AG09309 (cell line): ENCODE measurements at regions not wholly inside any gene's neighbourhood (a gene's known extent, or its start where the extent isn't known, plus 50 kb on each side); places are given as distances from the start of the nearest gene placed in this dataset.

Experiments
- DNase-seq: peaks from one replicate; pipeline ENCODE4 v3.0.0-alpha.2; 2010; ENCODE audit warnings: low read depth
- H3K4me3 ChIP-seq: 2 replicates; pipeline ENCODE4 v1.5.1; 2011; ENCODE audit warnings: mild to moderate bottlenecking, low read depth, low read length, moderate library complexity; ENCODE audit not compliant: control insufficient read depth
- TF ChIP-seq, protein P1 (sequence below): IDR thresholded peaks from 2 replicates; pipeline ENCODE4 v1.5.1; 2011; ENCODE audit warnings: mild to moderate bottlenecking, low read depth, low read length, inconsistent platforms; ENCODE audit not compliant: insufficient read depth, control insufficient read depth; ENCODE audit errors: missing control alignments

DNA sequence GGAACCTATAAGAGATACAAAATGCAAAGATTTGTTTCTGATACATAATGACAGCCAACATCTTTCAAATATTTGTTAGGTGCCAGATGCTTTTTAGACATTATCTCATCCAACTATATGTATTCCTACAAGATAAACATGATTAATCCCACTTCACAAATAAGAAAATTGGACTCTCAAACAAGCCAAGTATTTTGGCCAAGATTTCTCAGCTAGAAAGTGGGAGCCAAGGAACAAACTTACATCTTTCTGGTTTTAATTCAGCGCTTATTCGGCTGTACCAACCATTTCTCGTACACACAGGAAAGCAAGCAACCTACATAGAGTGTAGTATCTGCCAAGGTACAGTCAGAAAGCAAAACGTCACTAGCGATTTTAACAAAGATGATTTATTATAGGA, 85.7 kb upstream of the SERP2 start:
- no peak overlapping the region for H3K4me3 ChIP-seq
- DNase-seq = no peak
- TF ChIP-seq, protein P1, sequence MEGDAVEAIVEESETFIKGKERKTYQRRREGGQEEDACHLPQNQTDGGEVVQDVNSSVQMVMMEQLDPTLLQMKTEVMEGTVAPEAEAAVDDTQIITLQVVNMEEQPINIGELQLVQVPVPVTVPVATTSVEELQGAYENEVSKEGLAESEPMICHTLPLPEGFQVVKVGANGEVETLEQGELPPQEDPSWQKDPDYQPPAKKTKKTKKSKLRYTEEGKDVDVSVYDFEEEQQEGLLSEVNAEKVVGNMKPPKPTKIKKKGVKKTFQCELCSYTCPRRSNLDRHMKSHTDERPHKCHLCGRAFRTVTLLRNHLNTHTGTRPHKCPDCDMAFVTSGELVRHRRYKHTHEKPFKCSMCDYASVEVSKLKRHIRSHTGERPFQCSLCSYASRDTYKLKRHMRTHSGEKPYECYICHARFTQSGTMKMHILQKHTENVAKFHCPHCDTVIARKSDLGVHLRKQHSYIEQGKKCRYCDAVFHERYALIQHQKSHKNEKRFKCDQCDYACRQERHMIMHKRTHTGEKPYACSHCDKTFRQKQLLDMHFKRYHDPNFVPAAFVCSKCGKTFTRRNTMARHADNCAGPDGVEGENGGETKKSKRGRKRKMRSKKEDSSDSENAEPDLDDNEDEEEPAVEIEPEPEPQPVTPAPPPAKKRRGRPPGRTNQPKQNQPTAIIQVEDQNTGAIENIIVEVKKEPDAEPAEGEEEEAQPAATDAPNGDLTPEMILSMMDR = no peak

DNA sequence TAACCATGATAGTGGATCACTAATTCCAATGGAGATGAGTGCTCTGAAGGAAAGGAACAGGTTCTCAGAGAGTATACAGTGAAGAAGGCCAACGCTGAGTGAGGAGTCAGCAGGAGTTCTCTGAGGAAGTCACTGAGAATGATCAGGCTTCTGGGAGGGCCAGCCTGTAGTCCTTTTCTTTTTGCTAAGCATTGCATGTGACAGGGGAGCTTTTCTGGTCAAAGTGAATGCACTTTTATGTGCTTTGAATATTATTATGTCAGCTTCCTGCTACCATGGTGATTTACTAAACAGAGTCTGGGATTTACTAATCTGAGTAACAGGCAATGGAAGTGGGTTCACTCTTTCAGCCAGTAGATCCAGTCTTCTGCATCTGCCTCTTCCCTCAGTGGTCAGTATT, 81.1 kb upstream of the SERP2 start:
- TF ChIP-seq, protein P1 = no peak
- no peak overlapping the region for H3K4me3 ChIP-seq
- no peak for DNase-seq

DNA sequence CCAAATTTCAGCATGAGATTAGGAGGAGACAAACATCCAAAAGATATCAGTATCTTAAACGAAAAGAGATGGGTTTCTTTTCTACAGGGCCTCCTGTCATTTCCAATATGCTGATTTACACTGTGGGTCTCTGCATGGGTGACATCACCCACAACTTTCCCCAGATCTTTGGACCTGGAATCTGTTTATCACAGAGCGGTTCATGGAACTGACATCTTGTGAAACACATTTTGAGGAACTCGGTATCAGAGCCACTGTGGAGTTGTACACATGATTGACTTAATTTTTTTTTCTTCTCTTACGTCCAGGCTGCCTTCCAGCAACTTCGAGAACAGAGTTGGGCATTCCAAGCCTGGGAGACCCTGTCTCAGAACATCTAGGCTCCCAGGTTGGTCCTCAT, 80.2 kb upstream of the SERP2 start:
- DNase-seq = no peak
- TF ChIP-seq, protein P1 = no peak
- H3K4me3 ChIP-seq = no peak overlapping the region

DNA sequence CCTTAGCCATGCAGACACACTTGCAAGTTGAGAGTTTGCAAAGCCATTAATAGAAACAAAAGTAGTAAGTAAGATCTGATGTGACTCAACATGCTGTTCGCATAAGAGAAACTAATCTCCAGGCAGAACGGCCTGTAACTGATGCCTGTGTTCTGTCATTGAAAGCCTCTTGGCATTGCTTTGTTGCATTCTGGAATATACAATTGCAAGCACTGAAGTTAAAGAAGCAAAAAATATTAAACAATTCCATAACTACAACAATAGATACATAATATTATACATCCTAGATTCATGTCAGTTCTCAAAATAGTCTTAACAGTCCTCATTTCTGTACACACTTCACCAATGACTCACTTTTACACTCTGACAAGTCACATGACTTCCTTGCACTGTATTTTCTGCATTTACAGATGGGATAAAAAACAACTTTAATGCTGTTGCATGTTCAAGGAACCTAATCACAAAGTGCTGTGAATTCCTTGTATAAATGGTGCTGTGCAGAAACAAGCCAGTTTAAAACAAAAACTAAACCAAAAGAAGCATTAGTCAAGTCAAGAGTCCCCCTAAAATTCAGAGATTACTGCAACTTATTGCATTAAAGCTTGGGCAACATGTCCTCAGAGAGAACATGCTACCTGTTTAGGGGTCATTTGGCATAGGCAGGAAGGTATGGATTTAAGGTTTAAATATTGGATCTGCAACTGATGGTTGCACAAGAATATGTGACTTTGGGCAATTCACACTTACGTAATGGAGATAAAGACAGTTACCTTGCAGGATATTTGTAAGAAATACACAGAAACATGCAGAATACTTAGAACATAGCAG, 79.5 kb upstream of the SERP2 start:
- TF ChIP-seq, protein P1 = no peak
- H3K4me3 ChIP-seq = no peak overlapping the region
- no peak for DNase-seq

DNA sequence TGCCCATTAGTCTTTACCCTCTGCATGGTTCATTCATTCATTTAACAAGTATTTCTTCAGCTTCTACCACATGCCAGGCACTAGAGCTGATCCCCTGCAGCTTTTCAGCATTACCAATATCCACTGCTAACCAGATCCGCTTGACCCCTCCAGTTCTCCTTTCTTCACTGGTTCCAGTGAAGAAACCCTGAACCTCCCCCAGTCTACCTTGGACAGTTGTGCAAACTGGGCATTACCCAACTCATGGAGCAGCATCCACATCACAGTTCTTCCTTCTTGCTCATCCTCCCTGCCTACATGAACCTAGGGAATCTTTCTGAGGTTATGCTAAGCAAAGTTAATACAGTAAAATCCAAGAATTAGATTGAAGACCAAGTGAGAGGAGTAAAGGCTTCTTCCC, 78.7 kb upstream of the SERP2 start:
- no peak overlapping the region for H3K4me3 ChIP-seq
- DNase-seq = no peak
- TF ChIP-seq, protein P1 = no peak

DNA sequence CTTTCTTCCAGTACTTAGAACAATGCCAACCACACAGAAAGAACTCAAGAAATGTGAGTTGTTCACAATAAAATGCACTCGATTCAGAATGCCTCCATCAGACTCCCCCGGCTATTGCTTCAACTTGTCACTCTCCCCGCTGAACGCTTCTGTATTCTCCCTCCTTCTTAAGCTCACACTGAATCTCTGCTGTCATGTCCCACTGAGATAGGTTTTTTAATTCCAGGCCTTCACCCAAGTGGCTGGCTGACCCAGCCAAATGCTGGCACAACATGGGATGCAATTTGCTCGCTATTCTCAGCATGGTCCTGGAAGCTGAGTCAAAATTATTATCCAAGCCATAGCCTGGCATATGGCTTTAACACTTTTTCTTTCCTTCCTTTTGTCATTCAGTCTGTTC, 76.8 kb upstream of the SERP2 start:
- TF ChIP-seq, protein P1 = no peak
- no peak for DNase-seq
- no peak overlapping the region for H3K4me3 ChIP-seq

DNA sequence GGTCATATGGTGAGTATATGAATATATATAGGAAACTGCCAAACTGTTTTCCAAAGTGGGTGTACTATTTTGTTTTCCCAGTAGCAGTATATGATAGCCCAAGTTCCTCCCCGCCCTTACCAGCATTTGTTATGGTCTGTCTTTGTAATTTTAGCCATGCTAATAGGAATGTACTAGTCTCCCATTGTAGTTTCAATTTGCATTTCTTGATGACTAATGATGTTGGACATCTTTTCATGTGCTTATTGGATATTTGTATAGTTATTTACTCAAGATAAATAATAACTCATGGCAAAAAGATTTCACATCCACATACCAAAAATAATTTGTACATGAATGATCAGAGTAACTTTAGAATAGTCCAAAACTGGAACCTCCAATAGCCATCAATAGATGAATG, 75.3 kb upstream of the SERP2 start:
- no peak for DNase-seq
- TF ChIP-seq, protein P1 = no peak
- H3K4me3 ChIP-seq = no peak overlapping the region
